Cerebellar nuclear complex (tissue), 1 donor: ENCODE measurements at regions not wholly inside any gene's neighbourhood (a gene's known extent, or its start where the extent isn't known, plus 50 kb on each side); places are given as distances from the start of the nearest gene placed in this dataset.
"Not testable (repeated sequence)": the region's sequence is repeated elsewhere in the genome, so short reads cannot be mapped to it uniquely, and the experiment has no call there.

ENCODE experiments used
- DNase-seq, 2 experiments: peaks; one replicate each; lab custom pipeline; 2025; lab: John Stamatoyannopoulos, UW

DNA sequence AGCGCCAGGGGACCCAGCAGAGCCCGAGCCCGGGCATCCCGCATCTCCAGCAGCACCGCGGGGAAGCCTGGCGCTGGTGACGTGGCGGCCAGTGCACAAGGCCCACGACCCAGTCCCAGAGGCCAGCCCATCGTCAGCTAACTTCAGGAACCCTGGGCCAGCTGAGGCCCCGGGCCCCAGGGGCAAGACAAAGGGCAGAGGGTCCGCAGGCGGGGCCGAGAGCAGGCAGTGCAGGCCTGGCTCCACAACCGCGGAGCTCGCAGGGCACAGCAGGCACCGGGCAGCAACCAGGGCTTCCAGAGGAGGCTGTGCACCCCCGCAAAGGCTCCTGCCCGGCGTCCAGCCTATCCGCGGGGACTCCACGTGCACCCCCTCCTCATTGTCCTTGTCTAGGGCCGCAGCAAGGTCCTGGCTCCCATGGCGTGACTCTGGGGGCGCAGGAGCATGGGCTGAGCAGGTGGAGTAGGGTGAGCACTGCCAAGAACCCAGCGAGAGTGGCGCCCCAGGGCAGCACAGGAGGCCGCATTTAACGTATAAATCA, 352.5 kb downstream of the KCNJ18 start:
- DNase-seq = not testable (repeated sequence)

DNA sequence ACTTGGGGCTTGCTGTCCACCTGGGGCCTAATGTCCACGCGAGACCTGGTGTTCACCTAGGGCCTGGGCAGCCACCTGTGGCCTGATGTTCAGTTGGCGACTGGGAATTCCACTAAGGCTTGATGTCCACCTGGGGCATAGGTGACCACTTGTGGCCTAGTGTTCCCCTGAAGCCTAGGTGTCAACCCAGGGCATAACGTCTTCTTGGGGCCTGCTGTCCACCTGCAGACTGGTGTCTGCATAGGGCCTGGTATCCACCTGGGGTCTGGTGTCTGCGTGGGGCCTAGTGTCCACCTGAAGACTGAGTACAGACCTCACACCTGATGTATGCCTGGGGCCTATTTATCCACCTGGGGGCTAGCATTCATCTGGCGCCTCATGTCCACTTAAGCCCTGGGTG, 355.2 kb downstream of the KCNJ18 start:
- DNase-seq = not testable (repeated sequence)

GRCh38 chr17:22048226-22048625, 355.9 kb downstream of the KCNJ18 start:
- not testable (repeated sequence) for DNase-seq

GRCh38 chr17:22050766-22051165, 358.4 kb downstream of the KCNJ18 start:
- DNase-seq = not testable (repeated sequence)

DNA sequence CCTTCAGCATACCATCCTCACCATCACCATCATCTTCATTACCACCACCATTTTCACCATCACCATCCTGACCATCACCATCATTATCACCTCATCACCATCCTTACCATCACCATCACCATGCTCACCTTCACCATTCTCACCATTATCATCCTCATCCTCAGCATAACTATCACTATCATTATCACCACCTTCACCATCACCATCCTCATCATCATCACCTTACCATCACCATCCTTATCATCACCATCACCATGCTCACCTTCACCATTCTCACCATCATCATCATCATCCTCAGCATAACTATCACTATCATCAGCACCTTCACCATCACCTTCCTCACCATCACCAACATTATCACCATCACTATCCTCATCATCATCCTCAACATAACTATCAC, 360.4 kb downstream of the KCNJ18 start:
- DNase-seq = not testable (repeated sequence)

DNA sequence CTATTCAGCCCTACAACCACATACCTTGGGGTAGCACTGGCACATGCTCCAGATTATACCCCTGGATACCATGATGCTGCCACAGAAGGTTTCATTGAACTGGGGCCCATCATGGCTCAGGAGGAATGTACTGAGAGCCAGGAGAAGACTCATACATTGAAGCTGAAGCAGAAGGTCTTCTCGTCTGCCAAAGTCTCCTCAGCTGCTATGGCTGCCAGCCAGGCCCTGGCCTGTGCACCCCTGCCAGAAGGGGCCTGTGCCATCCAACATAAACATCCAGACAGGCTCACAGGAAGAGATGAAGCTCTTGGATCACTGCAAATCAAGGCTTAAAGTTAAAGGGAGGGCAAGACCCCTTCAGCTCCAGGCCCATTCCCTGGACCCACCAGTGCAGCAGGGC, 364.2 kb downstream of the KCNJ18 start:
- DNase-seq = peak in 1 of 2 experiments; percentile 57

GRCh38 chr17:22075918-22076317, 383.6 kb downstream of the KCNJ18 start:
- peak in 1 of 2 experiments; percentile 53 for DNase-seq

GRCh38 chr17:22088589-22088988, 396.3 kb downstream of the KCNJ18 start:
- DNase-seq = not testable (repeated sequence)

- DNase-seq = no peak
These were observed 398.1 kb downstream of the KCNJ18 start for GRCh38 chr17:22090263-22090935.

- DNase-seq = not testable (repeated sequence)
These were observed 398.8 kb downstream of the KCNJ18 start for GRCh38 chr17:22091041-22091679.

- not testable (repeated sequence) for DNase-seq
These were observed 399.5 kb downstream of the KCNJ18 start for GRCh38 chr17:22091840-22092239.

GRCh38 chr17:22095414-22095813, 403.1 kb downstream of the KCNJ18 start:
- not testable (repeated sequence) for DNase-seq

DNA sequence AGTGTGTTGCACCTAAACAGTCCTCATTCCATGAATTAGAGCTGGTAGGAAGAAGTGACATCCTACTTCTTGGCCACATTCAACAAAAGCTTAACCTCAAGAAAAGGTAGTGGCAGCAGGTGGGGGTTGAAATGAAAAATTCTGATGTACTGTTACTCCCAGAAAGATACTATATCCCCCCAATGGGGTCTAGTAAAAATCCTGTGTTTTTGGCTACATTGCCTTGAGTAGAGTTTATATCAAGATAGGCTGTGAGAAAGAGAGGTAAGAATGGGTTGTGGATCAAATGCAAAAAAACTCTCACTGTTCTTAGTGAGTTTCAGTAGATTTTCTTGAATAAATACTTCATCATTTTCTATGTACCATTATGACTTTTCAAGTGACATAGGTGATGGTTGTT, 407.3 kb downstream of the KCNJ18 start:
- not testable (repeated sequence) for DNase-seq

DNA sequence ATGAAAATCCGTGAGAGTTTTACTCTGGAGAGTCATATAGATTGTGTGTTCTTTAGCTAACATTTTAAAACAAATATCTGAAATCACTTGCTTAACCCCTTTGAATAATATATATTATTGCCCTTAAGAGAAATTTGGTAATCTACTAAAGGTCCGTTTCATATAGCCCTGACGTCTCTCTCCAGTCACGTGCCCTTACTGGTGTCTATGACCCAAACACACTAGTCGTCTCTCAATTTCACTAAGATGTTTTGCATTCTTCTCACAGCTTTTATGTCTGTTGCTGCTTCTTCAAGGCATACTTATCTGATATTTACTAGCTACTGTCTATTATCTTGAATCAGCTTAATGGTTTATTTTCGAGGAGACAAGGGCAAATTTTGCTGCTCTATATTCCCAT, 409.9 kb downstream of the KCNJ18 start:
- DNase-seq = no peak

DNA sequence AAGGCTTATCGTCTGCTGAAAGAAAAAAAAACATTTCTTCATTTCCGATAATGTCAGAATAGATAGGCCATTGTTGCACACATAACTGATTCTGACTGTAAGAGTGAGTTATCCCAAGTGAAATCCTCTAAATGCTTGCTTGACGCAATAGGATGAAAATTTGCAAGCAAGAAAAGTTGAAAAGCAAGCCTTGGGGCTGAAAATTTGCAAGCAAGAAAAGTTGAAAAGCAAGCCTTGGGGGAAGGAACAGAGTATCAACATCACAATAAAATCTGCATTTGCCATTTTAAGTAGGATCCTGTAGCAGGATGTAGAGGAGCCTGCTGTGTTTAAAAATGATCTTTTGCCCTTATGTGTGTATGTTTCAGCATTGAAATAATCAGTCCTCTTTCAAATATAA, 424.4 kb downstream of the KCNJ18 start:
- DNase-seq = not testable (repeated sequence)

GRCh38 chr17:22117401-22117800, 425.1 kb downstream of the KCNJ18 start:
- DNase-seq = not testable (repeated sequence)

GRCh38 chr17:22119016-22119415, 426.7 kb downstream of the KCNJ18 start:
- peak; percentile 40 to 75 for DNase-seq

- DNase-seq = not testable (repeated sequence)
These were observed 427.4 kb downstream of the KCNJ18 start for GRCh38 chr17:22119751-22120150.

DNA sequence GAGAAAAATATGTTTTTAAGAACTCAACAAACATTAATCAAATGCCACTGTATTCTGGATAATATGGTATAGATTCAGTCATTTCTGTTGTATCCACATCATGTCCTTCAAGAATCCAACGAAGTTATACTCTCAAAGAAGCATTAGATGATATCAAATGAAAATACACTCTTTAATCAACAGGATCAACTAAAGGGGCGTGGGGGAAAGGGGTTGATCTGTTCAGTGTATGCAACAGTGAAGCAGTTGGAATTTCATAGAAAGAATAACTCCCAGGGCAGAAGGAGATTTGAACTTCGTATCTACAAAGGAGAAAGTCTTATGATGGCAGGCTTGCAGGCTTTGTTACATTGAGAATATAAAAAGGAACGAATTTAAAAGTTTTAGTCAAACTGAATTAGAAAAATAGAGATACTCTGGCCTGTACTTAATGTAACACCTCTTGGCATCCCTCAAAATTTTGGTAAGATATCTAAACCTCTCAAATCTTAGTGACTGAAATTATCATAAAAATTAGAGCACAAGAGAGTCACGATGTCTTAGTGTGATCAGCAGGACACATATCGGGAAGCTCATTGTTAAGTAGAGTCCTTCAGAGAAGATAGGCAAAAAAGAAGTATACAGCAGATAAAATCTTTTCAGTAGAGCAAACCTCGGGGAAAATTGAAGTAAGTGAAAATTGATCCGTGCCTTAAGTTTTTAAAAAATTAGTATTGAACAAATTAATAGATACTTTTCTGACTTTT, 431.4 kb downstream of the KCNJ18 start:
- DNase-seq = no peak

DNA sequence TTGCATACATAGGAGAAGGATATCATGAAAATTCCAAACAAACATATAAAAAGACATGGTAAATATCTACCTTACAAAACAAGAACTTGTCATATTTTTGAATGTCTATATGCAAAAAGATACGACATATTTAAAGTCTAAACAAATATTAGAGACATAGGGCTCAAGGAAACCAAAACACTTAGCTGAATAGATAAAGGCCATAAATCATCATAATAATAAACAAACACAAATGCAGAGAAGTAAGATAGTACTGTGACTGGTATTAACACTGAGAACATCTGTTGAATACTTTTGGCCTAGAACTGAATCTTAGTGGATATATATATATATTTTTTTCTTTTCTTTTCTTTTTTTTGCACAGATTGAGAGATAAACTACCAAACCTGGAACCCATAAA, 435.8 kb downstream of the KCNJ18 start:
- no peak for DNase-seq

DNA sequence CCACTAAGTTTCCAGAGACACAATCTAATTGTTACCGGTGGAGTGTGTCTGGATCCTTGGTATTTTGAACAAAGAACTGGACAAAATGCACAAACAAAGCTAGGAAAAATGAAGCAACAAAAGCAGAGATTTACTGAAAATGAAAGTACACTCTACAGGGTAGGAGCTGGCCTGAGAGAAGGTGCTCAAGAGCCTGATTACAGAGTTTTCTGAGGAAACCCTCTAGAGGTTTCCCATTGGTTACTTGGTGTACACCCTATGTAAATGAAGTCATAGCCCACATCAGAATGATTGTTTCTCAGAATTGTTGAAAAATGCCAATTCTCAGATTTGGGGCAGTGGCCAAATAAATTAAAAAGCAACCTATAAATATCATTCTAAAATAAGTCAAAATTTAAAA, 436.4 kb downstream of the KCNJ18 start:
- no peak for DNase-seq

- not testable (repeated sequence) for DNase-seq
These were observed 437.6 kb downstream of the KCNJ18 start for GRCh38 chr17:22129920-22130319.

DNA sequence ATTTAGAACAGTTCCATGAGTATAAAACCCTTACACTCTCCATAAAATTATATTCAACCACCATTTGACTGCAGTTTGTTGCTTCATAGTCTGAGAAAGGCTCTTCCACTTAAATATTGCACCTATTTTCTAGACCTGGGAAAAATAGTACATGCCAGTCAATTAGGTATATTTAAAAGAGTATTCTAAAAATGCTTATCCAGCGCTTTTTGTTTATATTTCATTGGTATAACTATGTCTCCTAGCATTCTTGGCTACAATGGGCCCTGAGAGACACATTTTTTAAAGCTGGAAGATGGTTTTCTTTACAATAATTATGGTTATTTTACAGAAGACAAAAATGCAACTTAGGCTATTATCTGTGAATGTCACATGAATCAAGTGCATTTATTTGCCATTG, 439.4 kb downstream of the KCNJ18 start:
- DNase-seq = no peak
